WTC11 (cell line): ENCODE measurements at regions not wholly inside any gene's neighbourhood (a gene's known extent, or its start where the extent isn't known, plus 50 kb on each side); places are given as distances from the start of the nearest gene placed in this dataset.

Experiments used
- ATAC-seq: fragments of 200-7000 bp; cut with Tn5 transposase; 2 replicates; pipeline ENCODE4 v1.10.0; 2021; ENCODE audit warnings: mild to moderate bottlenecking, moderate library complexity
- CTCF ChIA-PET: fragments of 300-600 bp; sonication (Branson Sonifier 250); formaldehyde crosslinking; loops from one replicate; lab custom pipeline; 2021; ENCODE audit warnings: antibody characterized with exemption; lab: Charles Lee
- POLR2A ChIA-PET: fragments of 350-600 bp; sonication (Branson Sonifier 250); formaldehyde crosslinking; loops from one replicate; lab custom pipeline; 2021; ENCODE audit warnings: antibody characterized with exemption; lab: Charles Lee
- DNase-seq: peaks from one replicate; pipeline ENCODE4 v3.0.0; 2021; ENCODE audit warnings: low spot score
- H3K27ac Mint-ChIP-seq: 2 replicates; pipeline ENCODE4 v1.8.0; 2021; ENCODE audit warnings: mixed read lengths
- H3K27me3 Mint-ChIP-seq: 2 replicates; pipeline ENCODE4 v1.8.0; 2021; ENCODE audit warnings: low read depth, mild to moderate bottlenecking, moderate library complexity, mixed read lengths
- H3K36me3 Mint-ChIP-seq: 2 replicates; pipeline ENCODE4 v1.8.0; 2021; ENCODE audit warnings: mixed read lengths
- H3K4me1 Mint-ChIP-seq: 2 replicates; pipeline ENCODE4 v1.8.0; 2022; ENCODE audit warnings: mixed read lengths
- H3K4me3 Mint-ChIP-seq: 2 replicates; pipeline ENCODE4 v1.8.0; 2021; ENCODE audit warnings: mild to moderate bottlenecking, moderate library complexity, mixed read lengths
- H3K9me3 Mint-ChIP-seq: 2 replicates; pipeline ENCODE4 v1.8.0; 2021; ENCODE audit warnings: mixed read lengths
- E2F1 ChIP-seq: sonication (generic); formaldehyde crosslinking; IDR thresholded peaks from 2 replicates; pipeline ENCODE4 v1.8.0; 2022; ENCODE audit warnings: mild to moderate bottlenecking, missing genetic modification reagents
- ELF4 ChIP-seq: sonication (generic); formaldehyde crosslinking; IDR thresholded peaks from 2 replicates; pipeline ENCODE4 v1.8.1; 2022; ENCODE audit warnings: low read depth, mild to moderate bottlenecking, moderate library complexity, missing genetic modification reagents
- EMX1 ChIP-seq: fragments of 250-450 bp; sonication (Bioruptor Pico); IDR thresholded peaks from 2 replicates; pipeline ENCODE4 v1.8.0; 2021; ENCODE audit warnings: mild to moderate bottlenecking
- ERG ChIP-seq: fragments of 250-450 bp; sonication (Bioruptor Pico); IDR thresholded peaks from 2 replicates; pipeline ENCODE4 v1.8.0; 2021; ENCODE audit warnings: mild to moderate bottlenecking
- FOXK1 ChIP-seq: sonication (generic); formaldehyde crosslinking; IDR thresholded peaks from 2 replicates; pipeline ENCODE4 v1.8.0; 2022; ENCODE audit warnings: mild to moderate bottlenecking, moderate library complexity, missing genetic modification reagents
- HMGA2 ChIP-seq: fragments of 250-450 bp; sonication (Bioruptor Pico); IDR thresholded peaks from 2 replicates; pipeline ENCODE4 v1.4.0; 2021; ENCODE audit warnings: mild to moderate bottlenecking, moderate library complexity
- KAT7 ChIP-seq: sonication (generic); formaldehyde crosslinking; IDR thresholded peaks from 2 replicates; pipeline ENCODE4 v1.8.1; 2023; ENCODE audit warnings: missing genetic modification reagents, mild to moderate bottlenecking, borderline replicate concordance
- MLX ChIP-seq: sonication (generic); formaldehyde crosslinking; IDR thresholded peaks from 2 replicates; pipeline ENCODE4 v1.8.1; 2023; ENCODE audit warnings: mild to moderate bottlenecking, missing genetic modification reagents, moderate library complexity
- MXD4 ChIP-seq: fragments of 250-450 bp; sonication (Bioruptor Pico); IDR thresholded peaks from 2 replicates; pipeline ENCODE4 v1.8.0; 2021; ENCODE audit warnings: mild to moderate bottlenecking, moderate library complexity, borderline replicate concordance
- NFATC4 ChIP-seq: fragments of 250-450 bp; sonication (Bioruptor Pico); IDR thresholded peaks from 2 replicates; pipeline ENCODE4 v1.9.0; 2021; ENCODE audit warnings: mild to moderate bottlenecking
- SMAD3 ChIP-seq: sonication (generic); formaldehyde crosslinking; IDR thresholded peaks from 2 replicates; pipeline ENCODE4 v1.8.0; 2022; ENCODE audit warnings: missing genetic modification reagents, mild to moderate bottlenecking, borderline replicate concordance
- TEAD1 ChIP-seq: sonication (generic); formaldehyde crosslinking; IDR thresholded peaks from 2 replicates; pipeline ENCODE4 v1.8.0; 2022; ENCODE audit warnings: mild to moderate bottlenecking, missing genetic modification reagents
- TP53 ChIP-seq: sonication (generic); formaldehyde crosslinking; IDR thresholded peaks from 2 replicates; pipeline ENCODE4 v1.8.1; 2023; ENCODE audit warnings: mild to moderate bottlenecking, missing genetic modification reagents
- USF1 ChIP-seq: sonication (generic); formaldehyde crosslinking; IDR thresholded peaks from 2 replicates; pipeline ENCODE4 v1.8.0; 2022; ENCODE audit warnings: mild to moderate bottlenecking, missing genetic modification reagents
- ZBTB21 ChIP-seq: sonication (generic); formaldehyde crosslinking; IDR thresholded peaks from 2 replicates; pipeline ENCODE4 v1.8.1; 2023; ENCODE audit warnings: mild to moderate bottlenecking, missing genetic modification reagents, borderline replicate concordance
- ZMAT4 ChIP-seq: fragments of 250-450 bp; sonication (Bioruptor Pico); IDR thresholded peaks from 2 replicates; pipeline ENCODE4 v1.9.0; 2021; ENCODE audit warnings: mild to moderate bottlenecking
- ZNF219 ChIP-seq: sonication (generic); formaldehyde crosslinking; IDR thresholded peaks from 2 replicates; pipeline ENCODE4 v1.8.0; 2023; ENCODE audit warnings: missing genetic modification reagents, mild to moderate bottlenecking, borderline replicate concordance
- ZNF512 ChIP-seq: sonication (generic); formaldehyde crosslinking; IDR thresholded peaks from 2 replicates; pipeline ENCODE4 v1.8.1; 2022; ENCODE audit warnings: missing genetic modification reagents, borderline replicate concordance
- ZNF532 ChIP-seq: fragments of 250-450 bp; sonication (Bioruptor Pico); IDR thresholded peaks from 2 replicates; pipeline ENCODE4 v1.9.0; 2021; ENCODE audit warnings: mild to moderate bottlenecking, borderline replicate concordance

- CTCF ChIA-PET, result interaction anchor here (1.0 to 1.5 kb wide), 2 partner anchors 30 to 292 kb away, joined by 3 to 4 read pairs; partner anchors contain the start of gene BAMBI
- TF ChIP-seq USF1, result no peak
- no peak for TF ChIP-seq HMGA2
- TF ChIP-seq ELF4 (CRISPR knock-in tag), result no peak
- TF ChIP-seq MXD4 (CRISPR knock-in tag), result no peak
- no peak for TF ChIP-seq FOXK1 (CRISPR knock-in tag)
- no peak for TF ChIP-seq TP53
- TF ChIP-seq ERG (CRISPR knock-in tag), result no peak
- TF ChIP-seq E2F1 (CRISPR knock-in tag), result no peak
- no peak for TF ChIP-seq ZBTB21 (CRISPR knock-in tag)
- TF ChIP-seq ZMAT4, result no peak
- TF ChIP-seq ZNF532 (CRISPR knock-in tag), result no peak
- TF ChIP-seq SMAD3, result no peak
- TF ChIP-seq TEAD1, result no peak
- TF ChIP-seq KAT7 (CRISPR knock-in tag), result no peak
- TF ChIP-seq MLX (CRISPR knock-in tag), result no peak
- POLR2A ChIA-PET, result no interaction called here
Measured at GRCh38 chr10:28969413-28969812, 292.1 kb downstream of the BAMBI start.

GRCh38 chr10:28970231-28970630 is 292.9 kb downstream of the BAMBI start:
- CTCF ChIA-PET, result interaction anchor here (1.0 to 1.5 kb wide), 3 partner anchors 31 to 306 kb away, joined by 3 to 4 read pairs (median 4); partner anchors contain the start of gene BAMBI
- peaks cover 5% of the 10 kb centered on the region for H3K4me1 Mint-ChIP-seq
- no peaks in the 10 kb centered on the region; the same call in none of the 2 replicates for H3K27me3 Mint-ChIP-seq
- TF ChIP-seq EMX1 (CRISPR knock-in tag) (no peak), NFATC4 (CRISPR knock-in tag) (no peak), ZNF512 (no peak), ZNF219 (CRISPR knock-in tag) (no peak)
- no peak for DNase-seq
- no peak overlapping the region for H3K27ac Mint-ChIP-seq
- no peak for ATAC-seq
- POLR2A ChIA-PET, result interaction anchor here (0.6 kb wide), 1 partner anchor 256 kb away, joined by 8 read pairs; no protein-coding TSS in a partner anchor
- no peak overlapping the region for H3K4me3 Mint-ChIP-seq
- H3K36me3 Mint-ChIP-seq, result no peaks in the 10 kb centered on the region
- H3K9me3 Mint-ChIP-seq, result peaks cover 6% of the 10 kb centered on the region

More at GRCh38 chr10:28969413-28969812, 292.1 kb downstream of the BAMBI start:
- H3K4me3 Mint-ChIP-seq, result no peak overlapping the region
- H3K27me3 Mint-ChIP-seq, result no peaks in the 10 kb centered on the region; the same call in none of the 2 replicates
- H3K9me3 Mint-ChIP-seq, result peaks cover 6% of the 10 kb centered on the region
- ATAC-seq, result no peak
- H3K4me1 Mint-ChIP-seq, result 0 out of 2 replicates have a peak, but pooled peaks cover 3% of the 10 kb centered on the region
- no peak overlapping the region for H3K27ac Mint-ChIP-seq
- no peaks in the 10 kb centered on the region for H3K36me3 Mint-ChIP-seq
- DNase-seq, result no peak
